ES-I3 (cell line): ENCODE measurements at regions not wholly inside any gene's neighbourhood (a gene's known extent, or its start where the extent isn't known, plus 50 kb on each side); places are given as distances from the start of the nearest gene placed in this dataset.

ENCODE experiments used
- H3K36me3 ChIP-seq: 2 replicates; pipeline ENCODE4 v1.6.1; 2013; ENCODE audit warnings: mild to moderate bottlenecking, low read length, control low read depth, moderate library complexity; ENCODE audit not compliant: insufficient read depth
- H3K4me1 ChIP-seq: 2 replicates; pipeline ENCODE4 v1.6.1; 2013; ENCODE audit warnings: mild to moderate bottlenecking, control low read depth, low read length; ENCODE audit not compliant: insufficient read depth
- H3K9ac ChIP-seq: 2 replicates; pipeline ENCODE4 v1.6.1; 2013; ENCODE audit warnings: low read depth, mild to moderate bottlenecking, low read length, moderate library complexity
- H3K9me3 ChIP-seq: 2 replicates; pipeline ENCODE4 v1.6.1; 2013; ENCODE audit warnings: mild to moderate bottlenecking, low read length, moderate library complexity; ENCODE audit not compliant: control insufficient read depth, insufficient read depth

- H3K4me1 ChIP-seq, result no peaks in the 10 kb centered on the region
- H3K9ac ChIP-seq, result no peak overlapping the region
Measured at GRCh38 chr2:161095314-161095713, 64.9 kb upstream of the TANK start.

GRCh38 chr2:161096336-161096735, 63.9 kb upstream of the TANK start:
- H3K36me3 ChIP-seq, result no peaks in the 10 kb centered on the region
- H3K9ac ChIP-seq, result no peak overlapping the region
- H3K9me3 ChIP-seq, result no peaks in the 10 kb centered on the region
- H3K4me1 ChIP-seq, result peaks cover 5% of the 10 kb centered on the region; the same call in 1 of the 2 replicates

More at GRCh38 chr2:161095314-161095713, 64.9 kb upstream of the TANK start:
- no peaks in the 10 kb centered on the region for H3K9me3 ChIP-seq
- no peaks in the 10 kb centered on the region for H3K36me3 ChIP-seq

- no peak overlapping the region for H3K9ac ChIP-seq
- H3K9me3 ChIP-seq, result no peaks in the 10 kb centered on the region
- no peaks in the 10 kb centered on the region for H3K36me3 ChIP-seq
- peaks cover 9% of the 10 kb centered on the region; the same call in 1 of the 2 replicates for H3K4me1 ChIP-seq
Measured at GRCh38 chr2:161097157-161097556, 63.1 kb upstream of the TANK start.

- Histone ChIP-seq H3K36me3 (no peaks in the 10 kb centered on the region), H3K4me1 (peaks cover 9% of the 10 kb centered on the region; the same call in 1 of the 2 replicates), H3K9me3 (no peaks in the 10 kb centered on the region), H3K9ac (no peak overlapping the region)
Measured at GRCh38 chr2:161100211-161100895, 59.9 kb upstream of the TANK start.

GRCh38 chr2:161101406-161101805, 58.8 kb upstream of the TANK start:
- H3K9me3 ChIP-seq, result no peaks in the 10 kb centered on the region
- no peaks in the 10 kb centered on the region for H3K36me3 ChIP-seq
- H3K9ac ChIP-seq, result no peak overlapping the region
- peaks cover 9% of the 10 kb centered on the region; the same call in 1 of the 2 replicates for H3K4me1 ChIP-seq

GRCh38 chr2:161102770-161103450, 57.3 kb upstream of the TANK start:
- H3K9ac ChIP-seq, result no peak overlapping the region
- H3K9me3 ChIP-seq, result no peaks in the 10 kb centered on the region
- H3K36me3 ChIP-seq, result no peaks in the 10 kb centered on the region
- H3K4me1 ChIP-seq, result peaks cover 9% of the 10 kb centered on the region; the same call in 1 of the 2 replicates

GRCh38 chr2:161103451-161103831, 56.8 kb upstream of the TANK start:
- no peaks in the 10 kb centered on the region for H3K36me3 ChIP-seq
- H3K9ac ChIP-seq, result no peak overlapping the region
- H3K9me3 ChIP-seq, result no peaks in the 10 kb centered on the region
- H3K4me1 ChIP-seq, result peaks cover 9% of the 10 kb centered on the region; the same call in 1 of the 2 replicates

- Histone ChIP-seq H3K9ac (no peak overlapping the region), H3K36me3 (no peaks in the 10 kb centered on the region), H3K9me3 (no peaks in the 10 kb centered on the region), H3K4me1 (peaks cover 9% of the 10 kb centered on the region; the same call in 1 of the 2 replicates)
Measured at GRCh38 chr2:161104054-161104553, 56.1 kb upstream of the TANK start.

- Histone ChIP-seq H3K4me1 (peaks cover 8% of the 10 kb centered on the region), H3K9me3 (no peaks in the 10 kb centered on the region), H3K9ac (no peak overlapping the region), H3K36me3 (no peaks in the 10 kb centered on the region)
Measured at GRCh38 chr2:161107265-161107664, 53.0 kb upstream of the TANK start.
